ENCODE measurements at regions not wholly inside any gene's neighbourhood (a gene's known extent, or its start where the extent isn't known, plus 50 kb on each side); places are given as distances from the start of the nearest gene placed in this dataset.

GRCh38 chr5:159559337-159559736 is 229.1 kb upstream of the IL12B start:
- no peak overlapping the region for H3K27ac ChIP-seq (ENCODE audit: low read depth, low read length)

DNA sequence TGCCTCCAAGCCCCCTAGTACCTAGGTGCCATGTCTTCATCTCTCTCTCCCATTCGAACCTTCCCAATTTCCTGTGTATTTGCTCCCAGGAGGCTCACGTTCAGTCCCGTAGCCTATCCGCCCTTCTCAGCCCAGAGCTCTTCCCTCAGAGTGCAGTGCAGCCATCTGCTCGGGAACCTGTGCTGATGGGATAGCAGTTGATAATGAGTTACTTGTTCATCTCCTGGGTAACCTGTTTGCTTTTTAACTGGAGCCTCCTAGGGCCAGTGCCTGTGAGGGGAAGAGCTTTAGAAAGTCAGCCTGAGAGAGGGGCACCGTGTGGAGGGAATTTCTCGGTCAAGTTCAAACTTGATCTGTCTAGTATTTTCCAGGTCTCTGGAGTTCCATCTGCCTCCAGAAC is 229.8 kb upstream of the IL12B start:
- no peak overlapping the region for H3K27ac ChIP-seq (ENCODE audit: low read depth, low read length)
- H3K9ac ChIP-seq (ENCODE audit: low read depth in 1 of 2, low read length in 2 of 2) = no peak overlapping the region
- H3K4me1 ChIP-seq (ENCODE audit: control insufficient read depth in 1 of 2, insufficient read depth in 2 of 2, low read length in 2 of 2) = no peaks in the 10 kb centered on the region
- no peak overlapping the region for H3K4me3 ChIP-seq (ENCODE audit: low read depth in 1 of 2, low read length in 2 of 2)
- H3K36me3 ChIP-seq (ENCODE audit: control insufficient read depth in 1 of 2, insufficient read depth in 2 of 2, low read length in 2 of 2) = no peaks in the 10 kb centered on the region
- no peaks in the 10 kb centered on the region for H3K27me3 ChIP-seq (ENCODE audit: control insufficient read depth in 1 of 2, insufficient read depth in 2 of 2, low read length in 2 of 2)
- no peaks in the 10 kb centered on the region for H3K9me3 ChIP-seq (ENCODE audit: control insufficient read depth in 1 of 2, low read length in 2 of 2)

More at GRCh38 chr5:159559337-159559736, 229.1 kb upstream of the IL12B start:
- H3K9ac ChIP-seq (ENCODE audit: low read depth in 1 of 2, low read length in 2 of 2) = no peak overlapping the region
- no peak overlapping the region for H3K4me3 ChIP-seq (ENCODE audit: low read depth in 1 of 2, low read length in 2 of 2)
- H3K36me3 ChIP-seq (ENCODE audit: control insufficient read depth in 1 of 2, insufficient read depth in 2 of 2, low read length in 2 of 2) = no peaks in the 10 kb centered on the region
- no peaks in the 10 kb centered on the region for H3K27me3 ChIP-seq (ENCODE audit: control insufficient read depth in 1 of 2, insufficient read depth in 2 of 2, low read length in 2 of 2)
- H3K9me3 ChIP-seq (ENCODE audit: control insufficient read depth in 1 of 2, low read length in 2 of 2) = no peaks in the 10 kb centered on the region
- no peaks in the 10 kb centered on the region for H3K4me1 ChIP-seq (ENCODE audit: control insufficient read depth in 1 of 2, insufficient read depth in 2 of 2, low read length in 2 of 2)

GRCh38 chr5:159564031-159564430 is 233.7 kb upstream of the IL12B start:
- Histone ChIP-seq H3K36me3 (ENCODE audit: control insufficient read depth in 1 of 2, insufficient read depth in 2 of 2, low read length in 2 of 2) (no peaks in the 10 kb centered on the region), H3K9me3 (ENCODE audit: control insufficient read depth in 1 of 2, low read length in 2 of 2) (no peaks in the 10 kb centered on the region), H3K27me3 (ENCODE audit: control insufficient read depth in 1 of 2, insufficient read depth in 2 of 2, low read length in 2 of 2) (no peaks in the 10 kb centered on the region), H3K4me1 (ENCODE audit: control insufficient read depth in 1 of 2, insufficient read depth in 2 of 2, low read length in 2 of 2) (no peaks in the 10 kb centered on the region), H3K4me3 (ENCODE audit: low read depth in 1 of 2, low read length in 2 of 2) (no peak overlapping the region), H3K9ac (ENCODE audit: low read depth in 1 of 2, low read length in 2 of 2) (no peak overlapping the region), H3K27ac (ENCODE audit: low read depth, low read length) (no peak overlapping the region)

DNA sequence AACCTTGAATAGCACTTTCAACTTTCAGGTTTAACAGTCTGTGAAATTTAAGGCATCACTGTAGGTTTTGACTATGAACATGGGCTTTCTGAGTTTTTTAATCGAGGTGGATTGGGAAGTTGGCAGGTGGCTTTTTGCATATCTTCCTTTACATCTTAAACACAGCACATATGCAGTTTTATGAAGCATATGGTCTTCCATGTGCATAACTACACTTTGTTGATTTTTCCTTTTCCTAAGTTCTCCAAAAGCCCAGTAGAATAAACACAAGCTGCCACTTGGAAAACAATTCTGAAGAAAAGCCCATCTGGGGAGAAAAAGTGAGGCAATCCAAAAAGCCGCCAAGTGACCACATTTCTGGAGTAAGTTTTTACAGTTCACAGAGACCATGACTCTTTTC is 236.5 kb upstream of the IL12B start:
- Histone ChIP-seq H3K27me3 (ENCODE audit: control insufficient read depth in 1 of 2, insufficient read depth in 2 of 2, low read length in 2 of 2) (no peaks in the 10 kb centered on the region), H3K27ac (ENCODE audit: low read depth, low read length) (no peak overlapping the region), H3K9ac (ENCODE audit: low read depth in 1 of 2, low read length in 2 of 2) (no peak overlapping the region), H3K4me1 (ENCODE audit: control insufficient read depth in 1 of 2, insufficient read depth in 2 of 2, low read length in 2 of 2) (no peaks in the 10 kb centered on the region), H3K36me3 (ENCODE audit: control insufficient read depth in 1 of 2, insufficient read depth in 2 of 2, low read length in 2 of 2) (no peaks in the 10 kb centered on the region), H3K4me3 (ENCODE audit: low read depth in 1 of 2, low read length in 2 of 2) (no peak overlapping the region), H3K9me3 (ENCODE audit: control insufficient read depth in 1 of 2, low read length in 2 of 2) (no peaks in the 10 kb centered on the region)

- H3K27ac ChIP-seq (ENCODE audit: low read depth, low read length) = no peak overlapping the region
- H3K27me3 ChIP-seq (ENCODE audit: control insufficient read depth in 1 of 2, insufficient read depth in 2 of 2, low read length in 2 of 2) = no peaks in the 10 kb centered on the region
- no peaks in the 10 kb centered on the region for H3K9me3 ChIP-seq (ENCODE audit: control insufficient read depth in 1 of 2, low read length in 2 of 2)
- H3K9ac ChIP-seq (ENCODE audit: low read depth in 1 of 2, low read length in 2 of 2) = no peak overlapping the region
- no peaks in the 10 kb centered on the region for H3K36me3 ChIP-seq (ENCODE audit: control insufficient read depth in 1 of 2, insufficient read depth in 2 of 2, low read length in 2 of 2)
- H3K4me3 ChIP-seq (ENCODE audit: low read depth in 1 of 2, low read length in 2 of 2) = no peak overlapping the region
- no peaks in the 10 kb centered on the region for H3K4me1 ChIP-seq (ENCODE audit: control insufficient read depth in 1 of 2, insufficient read depth in 2 of 2, low read length in 2 of 2)
Measured at GRCh38 chr5:159567461-159567860, 237.2 kb upstream of the IL12B start.

DNA sequence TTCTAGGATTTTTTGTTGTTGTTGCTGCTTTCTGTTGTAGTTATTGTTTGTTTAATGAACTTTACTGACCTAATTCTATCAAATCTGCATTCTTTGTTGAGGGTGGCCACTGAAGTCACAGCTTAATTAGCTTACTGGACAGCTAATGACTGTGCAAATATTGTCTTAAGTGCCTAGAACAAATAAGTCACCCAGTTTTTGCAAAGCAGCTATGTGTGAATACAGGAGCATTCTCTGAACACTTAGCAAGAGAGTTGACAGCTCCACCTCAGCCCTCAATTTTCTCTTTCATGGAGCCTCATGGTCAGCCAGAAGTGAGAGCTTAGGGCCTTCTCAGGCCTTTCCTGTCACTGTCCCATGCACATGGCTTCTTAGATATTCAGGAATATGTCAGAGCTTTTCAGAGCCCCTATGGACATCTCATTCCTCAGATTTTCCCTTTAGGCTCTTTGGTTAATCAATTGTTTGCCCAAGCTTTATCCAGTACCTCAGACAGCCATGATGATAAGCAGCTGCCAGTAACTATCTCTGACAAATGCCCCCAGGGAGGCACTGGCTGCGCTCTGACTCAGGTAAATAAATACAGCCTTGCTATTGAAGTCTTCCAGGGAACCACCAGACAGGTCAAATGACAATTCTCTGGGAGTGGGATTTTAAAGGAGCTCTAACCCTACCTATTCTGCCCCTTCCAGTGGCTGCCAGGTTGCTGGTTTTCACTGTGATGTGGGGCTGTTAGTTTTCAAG is 241.4 kb upstream of the IL12B start:
- no peak overlapping the region for H3K9ac ChIP-seq (ENCODE audit: low read depth in 1 of 2, low read length in 2 of 2)
- H3K4me1 ChIP-seq (ENCODE audit: control insufficient read depth in 1 of 2, insufficient read depth in 2 of 2, low read length in 2 of 2) = no peaks in the 10 kb centered on the region
- H3K4me3 ChIP-seq (ENCODE audit: low read depth in 1 of 2, low read length in 2 of 2) = no peak overlapping the region
- no peaks in the 10 kb centered on the region for H3K36me3 ChIP-seq (ENCODE audit: control insufficient read depth in 1 of 2, insufficient read depth in 2 of 2, low read length in 2 of 2)
- no peaks in the 10 kb centered on the region for H3K9me3 ChIP-seq (ENCODE audit: control insufficient read depth in 1 of 2, low read length in 2 of 2)
- H3K27ac ChIP-seq (ENCODE audit: low read depth, low read length) = no peak overlapping the region
- no peaks in the 10 kb centered on the region for H3K27me3 ChIP-seq (ENCODE audit: control insufficient read depth in 1 of 2, insufficient read depth in 2 of 2, low read length in 2 of 2)

- Histone ChIP-seq H3K9ac (ENCODE audit: low read depth in 1 of 2, low read length in 2 of 2) (no peak overlapping the region), H3K27ac (ENCODE audit: low read depth, low read length) (no peak overlapping the region), H3K4me3 (ENCODE audit: low read depth in 1 of 2, low read length in 2 of 2) (no peak overlapping the region), H3K4me1 (ENCODE audit: control insufficient read depth in 1 of 2, insufficient read depth in 2 of 2, low read length in 2 of 2) (no peaks in the 10 kb centered on the region), H3K27me3 (ENCODE audit: control insufficient read depth in 1 of 2, insufficient read depth in 2 of 2, low read length in 2 of 2) (no peaks in the 10 kb centered on the region), H3K9me3 (ENCODE audit: control insufficient read depth in 1 of 2, low read length in 2 of 2) (no peaks in the 10 kb centered on the region), H3K36me3 (ENCODE audit: control insufficient read depth in 1 of 2, insufficient read depth in 2 of 2, low read length in 2 of 2) (no peaks in the 10 kb centered on the region)
Measured at GRCh38 chr5:159576902-159577301, 246.6 kb upstream of the IL12B start.

DNA sequence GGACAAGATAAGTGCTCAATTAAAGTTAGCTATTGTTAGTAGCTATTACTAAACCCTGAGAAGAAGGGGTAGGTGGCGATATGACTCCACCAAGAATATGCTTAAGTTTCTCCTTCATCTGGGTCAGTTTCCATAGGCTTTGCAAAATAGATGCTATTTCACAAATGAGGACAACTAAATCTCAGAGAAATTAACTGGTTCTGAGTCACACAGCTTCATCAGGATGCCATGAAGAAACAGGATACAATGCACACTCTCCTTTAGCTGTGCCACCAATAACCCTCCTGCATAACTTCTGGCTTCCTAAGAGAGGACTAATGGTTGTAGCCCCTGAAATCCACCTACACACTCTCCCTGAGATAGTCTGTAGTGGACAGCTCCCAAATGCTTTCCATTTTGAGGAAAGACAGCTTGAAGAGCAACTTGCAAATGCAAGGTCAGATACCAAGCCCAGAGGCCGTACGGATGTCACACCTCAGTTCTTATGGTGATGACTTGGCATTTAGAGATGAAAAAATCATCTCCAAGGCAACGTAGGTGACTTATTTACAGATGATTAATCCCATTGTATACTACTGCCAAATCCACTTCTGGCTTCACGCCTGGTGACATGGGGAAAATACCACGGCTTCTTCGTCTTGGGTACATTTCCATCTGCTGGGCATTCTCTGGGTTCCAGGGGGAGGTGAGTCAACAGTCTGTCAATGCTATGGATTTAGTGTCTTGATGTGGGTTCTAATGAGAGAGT is 251.4 kb upstream of the IL12B start:
- H3K9me3 ChIP-seq (ENCODE audit: control insufficient read depth in 1 of 2, low read length in 2 of 2) = no peaks in the 10 kb centered on the region
- no peak overlapping the region for H3K4me3 ChIP-seq (ENCODE audit: low read depth in 1 of 2, low read length in 2 of 2)

GRCh38 chr5:159582756-159583541 is 252.7 kb upstream of the IL12B start:
- Histone ChIP-seq H3K4me1 (ENCODE audit: control insufficient read depth in 1 of 2, insufficient read depth in 2 of 2, low read length in 2 of 2) (no peaks in the 10 kb centered on the region), H3K9me3 (ENCODE audit: control insufficient read depth in 1 of 2, low read length in 2 of 2) (no peaks in the 10 kb centered on the region), H3K4me3 (ENCODE audit: low read depth in 1 of 2, low read length in 2 of 2) (no peak overlapping the region), H3K9ac (ENCODE audit: low read depth in 1 of 2, low read length in 2 of 2) (no peak overlapping the region), H3K27me3 (ENCODE audit: control insufficient read depth in 1 of 2, insufficient read depth in 2 of 2, low read length in 2 of 2) (no peaks in the 10 kb centered on the region), H3K36me3 (ENCODE audit: control insufficient read depth in 1 of 2, insufficient read depth in 2 of 2, low read length in 2 of 2) (no peaks in the 10 kb centered on the region), H3K27ac (ENCODE audit: low read depth, low read length) (no peak overlapping the region)

More for the DNA sequence above, 251.4 kb upstream of the IL12B start:
- H3K4me1 ChIP-seq (ENCODE audit: control insufficient read depth in 1 of 2, insufficient read depth in 2 of 2, low read length in 2 of 2) = no peaks in the 10 kb centered on the region
- no peaks in the 10 kb centered on the region for H3K27me3 ChIP-seq (ENCODE audit: control insufficient read depth in 1 of 2, insufficient read depth in 2 of 2, low read length in 2 of 2)
- no peaks in the 10 kb centered on the region for H3K36me3 ChIP-seq (ENCODE audit: control insufficient read depth in 1 of 2, insufficient read depth in 2 of 2, low read length in 2 of 2)
- H3K27ac ChIP-seq (ENCODE audit: low read depth, low read length) = no peak overlapping the region
- no peak overlapping the region for H3K9ac ChIP-seq (ENCODE audit: low read depth in 1 of 2, low read length in 2 of 2)

DNA sequence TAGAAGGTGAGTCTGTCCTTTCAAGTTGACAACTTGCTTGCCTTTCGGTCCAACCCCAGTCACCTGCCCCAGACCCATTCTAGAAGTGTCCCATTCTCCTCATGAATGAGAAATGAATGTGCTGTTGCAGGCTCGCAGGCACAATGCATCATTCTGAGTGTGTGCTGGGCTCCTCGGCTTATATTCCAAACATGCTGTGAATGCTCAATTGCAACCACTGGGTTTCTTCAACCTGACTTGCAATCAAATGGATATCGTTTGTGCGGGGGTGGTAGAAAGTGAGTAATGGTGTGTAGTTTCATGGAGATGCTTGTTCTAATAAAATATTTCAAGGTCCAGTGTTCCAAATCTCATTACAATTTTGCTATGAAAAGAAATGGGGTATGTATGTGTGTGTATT is 256.6 kb upstream of the IL12B start:
- H3K27me3 ChIP-seq (ENCODE audit: control insufficient read depth in 1 of 2, insufficient read depth in 2 of 2, low read length in 2 of 2) = no peaks in the 10 kb centered on the region
- no peak overlapping the region for H3K4me3 ChIP-seq (ENCODE audit: low read depth in 1 of 2, low read length in 2 of 2)
- H3K36me3 ChIP-seq (ENCODE audit: control insufficient read depth in 1 of 2, insufficient read depth in 2 of 2, low read length in 2 of 2) = no peaks in the 10 kb centered on the region
- no peak overlapping the region for H3K27ac ChIP-seq (ENCODE audit: low read depth, low read length)
- H3K9me3 ChIP-seq (ENCODE audit: control insufficient read depth in 1 of 2, low read length in 2 of 2) = no peaks in the 10 kb centered on the region
- no peak overlapping the region for H3K9ac ChIP-seq (ENCODE audit: low read depth in 1 of 2, low read length in 2 of 2)
- H3K4me1 ChIP-seq (ENCODE audit: control insufficient read depth in 1 of 2, insufficient read depth in 2 of 2, low read length in 2 of 2) = no peaks in the 10 kb centered on the region

All from duodenal mucosa (tissue), 2 donors.